Prostate gland (tissue), 2 donors: ENCODE measurements at regions not wholly inside any gene's neighbourhood (a gene's known extent, or its start where the extent isn't known, plus 50 kb on each side); places are given as distances from the start of the nearest gene placed in this dataset.

Source experiments
- DNase-seq: peaks from one replicate; pipeline ENCODE4 v3.0.0-alpha.2; 2019; ENCODE audit warnings: low spot score
- H3K27ac ChIP-seq, 2 donors: fragments of 200-600 bp; sonication (generic); 2 replicates each; pipeline ENCODE4 v1.5.1; 2017 to 2019
- H3K27me3 ChIP-seq: fragments of 200-600 bp; sonication (generic); replicated peaks from 2 replicates; pipeline ENCODE4 v1.5.1; 2019; ENCODE audit not compliant: insufficient read depth
- H3K36me3 ChIP-seq, 2 donors: fragments of 200-600 bp; sonication (generic); 1 replicate in 1 of 2; 2 replicates in 1 of 2; pipeline versions ENCODE4 v1.5.1 to v1.8.1; 2017 to 2019
- H3K4me1 ChIP-seq: fragments of 200-600 bp; sonication (generic); replicated peaks from 2 replicates; pipeline ENCODE4 v1.5.1; 2019
- H3K4me3 ChIP-seq, 2 donors: fragments of 200-600 bp; sonication (generic); 2 replicates each; pipeline ENCODE4 v1.5.1; 2017 to 2019
- H3K9me3 ChIP-seq: fragments of 200-600 bp; sonication (generic); 2 replicates; pipeline ENCODE4 v1.5.1; 2017
- POLR2A ChIP-seq: fragments of 450-650 bp; IDR thresholded peaks from one replicate; pipeline ENCODE4 v1.6.1; 2016; ENCODE audit warnings: antibody characterized with exemption, mild to moderate bottlenecking
- POLR2AphosphoS5 ChIP-seq: sonication (generic); formaldehyde crosslinking; IDR thresholded peaks from one replicate; pipeline ENCODE4 v1.6.1; 2017; ENCODE audit warnings: antibody characterized with exemption
- whole genome bisulfite sequencing: methylation state at CpG from one replicate; pipeline ENCODE4 v1.1.5; 2018; 5-methylcytosine and 5-hydroxymethylcytosine counted together
- intact Hi-C: fragments of 100-400 bp; cut with DNase I; formaldehyde crosslinking; loops from one replicate; pipeline ENCODE4 v1.14.2; 2022
- TF ChIP-seq, protein P1 (sequence below), 4 experiments: fragments of 200-600 bp in 2 of 4; fragments of 450-650 bp in 2 of 4; sonication (generic) in 2 of 4; IDR thresholded peaks; 1 replicate in 3 of 4; 2 replicates in 1 of 4; pipeline ENCODE4 v1.5.1; 2016 to 2019; ENCODE audit warnings: antibody characterized with exemption in 4 of 4, mild to moderate bottlenecking in 2 of 4, moderate library complexity in 2 of 4

DNA sequence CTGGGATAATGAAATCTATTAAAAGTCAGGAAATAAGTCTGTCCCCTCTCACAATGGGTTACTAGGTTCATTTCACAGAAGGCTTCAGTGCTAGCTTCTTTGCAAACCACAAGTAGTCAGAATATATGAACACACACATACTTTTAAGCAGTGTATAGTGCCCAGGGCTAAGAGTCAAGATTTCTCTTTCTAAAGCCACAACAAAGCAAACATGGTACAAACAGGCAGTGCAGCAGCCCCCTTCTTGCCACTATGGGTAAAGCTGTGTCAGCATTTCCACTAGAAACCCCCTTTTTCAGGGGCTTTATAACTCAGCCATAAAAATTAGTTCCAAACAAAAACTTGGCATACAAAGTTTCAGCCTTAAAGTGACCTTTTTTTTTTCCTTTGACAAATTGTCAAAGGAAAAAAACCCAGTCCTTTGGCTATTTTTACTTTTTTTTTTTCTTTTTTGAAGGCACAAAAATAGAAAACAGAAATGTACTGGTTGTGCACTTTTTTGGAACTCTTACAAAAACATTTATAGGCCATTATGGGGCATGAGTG lies 315.4 kb downstream of the LMO4 start:
- H3K9me3 ChIP-seq, result no peaks in the 10 kb centered on the region
- no peaks in the 10 kb centered on the region for H3K36me3 ChIP-seq
- no peak for DNase-seq
- H3K4me1 ChIP-seq, result no peaks in the 10 kb centered on the region
- TF ChIP-seq POLR2A (no peak), POLR2AphosphoS5 (no peak)
- TF ChIP-seq, protein P1, sequence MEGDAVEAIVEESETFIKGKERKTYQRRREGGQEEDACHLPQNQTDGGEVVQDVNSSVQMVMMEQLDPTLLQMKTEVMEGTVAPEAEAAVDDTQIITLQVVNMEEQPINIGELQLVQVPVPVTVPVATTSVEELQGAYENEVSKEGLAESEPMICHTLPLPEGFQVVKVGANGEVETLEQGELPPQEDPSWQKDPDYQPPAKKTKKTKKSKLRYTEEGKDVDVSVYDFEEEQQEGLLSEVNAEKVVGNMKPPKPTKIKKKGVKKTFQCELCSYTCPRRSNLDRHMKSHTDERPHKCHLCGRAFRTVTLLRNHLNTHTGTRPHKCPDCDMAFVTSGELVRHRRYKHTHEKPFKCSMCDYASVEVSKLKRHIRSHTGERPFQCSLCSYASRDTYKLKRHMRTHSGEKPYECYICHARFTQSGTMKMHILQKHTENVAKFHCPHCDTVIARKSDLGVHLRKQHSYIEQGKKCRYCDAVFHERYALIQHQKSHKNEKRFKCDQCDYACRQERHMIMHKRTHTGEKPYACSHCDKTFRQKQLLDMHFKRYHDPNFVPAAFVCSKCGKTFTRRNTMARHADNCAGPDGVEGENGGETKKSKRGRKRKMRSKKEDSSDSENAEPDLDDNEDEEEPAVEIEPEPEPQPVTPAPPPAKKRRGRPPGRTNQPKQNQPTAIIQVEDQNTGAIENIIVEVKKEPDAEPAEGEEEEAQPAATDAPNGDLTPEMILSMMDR (IDR thresholded peaks at IDR 0.05), result no peak
- H3K4me3 ChIP-seq, result no peak overlapping the region
- H3K27me3 ChIP-seq, result no peaks in the 10 kb centered on the region
- no peak overlapping the region for H3K27ac ChIP-seq
- intact Hi-C loops, result no loop called here

GRCh38 chr1:87644579-87645190 lies 316.0 kb downstream of the LMO4 start:
- no peaks in the 10 kb centered on the region for H3K27me3 ChIP-seq
- H3K4me3 ChIP-seq, result no peak overlapping the region
- H3K4me1 ChIP-seq, result no peaks in the 10 kb centered on the region
- H3K36me3 ChIP-seq, result no peaks in the 10 kb centered on the region
- 40% methylated on average over 7 of the region's 7 CpGs for WGBS
- DNase-seq, result no peak
- no peak overlapping the region for H3K27ac ChIP-seq
- TF ChIP-seq POLR2A, result no peak
- no peak for TF ChIP-seq POLR2AphosphoS5
- TF ChIP-seq, protein P1 (IDR thresholded peaks at IDR 0.05), result no peak
- intact Hi-C loops, result no loop called here
- no peaks in the 10 kb centered on the region for H3K9me3 ChIP-seq

GRCh38 chr1:87647430-87648177 lies 318.9 kb downstream of the LMO4 start:
- intact Hi-C loops, result no loop called here
- Histone ChIP-seq H3K4me3 (no peak overlapping the region), H3K27ac (no peak overlapping the region), H3K27me3 (no peaks in the 10 kb centered on the region), H3K36me3 (no peaks in the 10 kb centered on the region), H3K4me1 (no peaks in the 10 kb centered on the region), H3K9me3 (no peaks in the 10 kb centered on the region)
- no peak for TF ChIP-seq POLR2A
- TF ChIP-seq, protein P1 (IDR thresholded peaks at IDR 0.05), result no peak
- TF ChIP-seq POLR2AphosphoS5, result no peak
- no peak for DNase-seq
- WGBS, result 97% methylated on average over 6 of the region's 6 CpGs

DNA sequence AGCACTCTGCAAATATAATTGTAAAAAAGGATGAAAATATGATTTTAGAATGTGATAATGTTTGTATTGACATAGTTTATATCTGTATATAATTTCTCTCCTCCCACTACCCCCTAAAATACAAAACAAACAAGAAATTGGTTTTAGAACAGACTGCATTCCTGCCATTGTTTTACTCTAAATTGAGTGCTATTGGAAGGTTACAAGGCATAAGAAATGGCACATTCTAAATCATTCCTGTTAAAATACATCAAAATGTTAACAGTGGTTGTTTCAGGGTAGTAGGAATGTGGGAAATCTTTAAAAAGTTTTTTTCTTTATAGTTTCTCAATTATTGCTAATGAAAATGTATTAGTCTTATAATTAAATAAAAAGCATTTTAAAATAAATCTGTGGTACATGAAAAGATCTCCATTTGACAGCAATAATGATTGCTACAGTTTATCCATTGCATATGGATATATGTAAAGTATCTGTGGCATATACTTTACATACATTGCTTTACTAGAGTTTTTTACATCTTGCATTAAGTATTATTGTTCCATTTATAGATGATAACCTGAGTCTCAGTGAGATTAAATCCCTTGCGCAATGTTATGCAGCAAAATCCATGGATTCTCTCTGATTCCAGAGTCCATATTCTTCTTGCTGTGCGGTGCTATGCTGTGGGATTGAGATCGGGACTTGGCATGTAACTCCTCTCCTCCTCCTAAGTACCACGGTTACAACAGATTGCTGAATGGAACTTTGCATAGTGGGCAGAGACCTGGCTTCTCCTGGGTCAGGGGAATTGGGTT lies 319.8 kb downstream of the LMO4 start:
- H3K27ac ChIP-seq, result no peak overlapping the region
- H3K36me3 ChIP-seq, result no peaks in the 10 kb centered on the region
- H3K9me3 ChIP-seq, result no peaks in the 10 kb centered on the region
- no peak for DNase-seq
- intact Hi-C loops, result no loop called here
- no peaks in the 10 kb centered on the region for H3K27me3 ChIP-seq
- no peak overlapping the region for H3K4me3 ChIP-seq
- 94% methylated on average over 4 of the region's 4 CpGs for WGBS
- TF ChIP-seq POLR2A (no peak), POLR2AphosphoS5 (no peak)
- TF ChIP-seq, protein P1 (IDR thresholded peaks at IDR 0.05), result no peak
- H3K4me1 ChIP-seq, result no peaks in the 10 kb centered on the region
